Mesenchymal stem cell (in vitro differentiated cells and primary cell): ENCODE measurements at regions not wholly inside any gene's neighbourhood (a gene's known extent, or its start where the extent isn't known, plus 50 kb on each side); places are given as distances from the start of the nearest gene placed in this dataset.

Experiments used
- DNase-seq: peaks from one replicate; pipeline ENCODE4 v3.0.0-alpha.2; 2013
- H2AFZ ChIP-seq: one replicate; pipeline ENCODE4 v1.6.1; 2013; ENCODE audit warnings: low read depth, mild to moderate bottlenecking, control low read depth, inconsistent platforms, low read length, moderate library complexity
- H2AK5ac ChIP-seq: 2 replicates; pipeline ENCODE4 v1.6.1; 2013; ENCODE audit warnings: low read length, moderate library complexity, mild to moderate bottlenecking, inconsistent platforms; ENCODE audit not compliant: severe bottlenecking
- H2BK120ac ChIP-seq: one replicate; pipeline ENCODE4 v1.6.1; 2013; ENCODE audit warnings: low read depth, mild to moderate bottlenecking, inconsistent platforms, low read length, moderate library complexity
- H2BK12ac ChIP-seq, 2 experiments: one replicate each; pipeline ENCODE4 v1.6.1; 2013; ENCODE audit warnings: inconsistent platforms in 2 of 2, low read length in 2 of 2, mild to moderate bottlenecking in 2 of 2, moderate library complexity in 2 of 2, control low read depth in 1 of 2
- H2BK15ac ChIP-seq: one replicate; pipeline ENCODE4 v1.6.1; 2013; ENCODE audit warnings: mild to moderate bottlenecking, low read depth, inconsistent platforms; ENCODE audit not compliant: poor library complexity, severe bottlenecking
- H2BK5ac ChIP-seq: 2 replicates; pipeline ENCODE4 v1.6.1; 2013; ENCODE audit warnings: low read depth, mild to moderate bottlenecking, low read length, control low read depth, inconsistent platforms; ENCODE audit not compliant: poor library complexity, severe bottlenecking
- H3K14ac ChIP-seq, 2 experiments: one replicate each; pipeline ENCODE4 v1.6.1; 2013; ENCODE audit warnings: inconsistent platforms in 2 of 2, low read length in 2 of 2, control low read depth in 1 of 2, mild to moderate bottlenecking in 1 of 2, moderate library complexity in 1 of 2
- H3K18ac ChIP-seq, 2 experiments: one replicate each; pipeline ENCODE4 v1.6.1; 2013; ENCODE audit warnings: inconsistent platforms in 2 of 2, low read length in 2 of 2, control low read depth in 1 of 2, low read depth in 1 of 2, mild to moderate bottlenecking in 1 of 2
- H3K23ac ChIP-seq, 2 experiments: one replicate each; pipeline ENCODE4 v1.6.1; 2013; ENCODE audit warnings: inconsistent platforms in 2 of 2, low read length in 2 of 2, mild to moderate bottlenecking in 2 of 2, moderate library complexity in 2 of 2, control low read depth in 1 of 2
- H3K27ac ChIP-seq: 2 replicates; pipeline ENCODE4 v1.5.1; 2013; ENCODE audit warnings: mild to moderate bottlenecking, moderate library complexity, low read length, control low read depth, inconsistent platforms; ENCODE audit not compliant: poor library complexity, severe bottlenecking
- H3K27me3 ChIP-seq, 2 experiments: 2 replicates each; pipeline versions ENCODE4 v1.6.1 to v1.7.0; 2013; ENCODE audit warnings: low read length in 2 of 2, mild to moderate bottlenecking in 2 of 2, moderate library complexity in 2 of 2, control low read depth in 1 of 2, inconsistent platforms in 1 of 2; ENCODE audit not compliant: control insufficient read depth in 1 of 2, insufficient read depth in 1 of 2
- H3K36me3 ChIP-seq, 2 experiments: 2 replicates each; pipeline versions ENCODE4 v1.6.1 to v1.7.0; 2013; ENCODE audit warnings: low read length in 2 of 2, control low read depth in 1 of 2, inconsistent platforms in 1 of 2, low read depth in 1 of 2, mild to moderate bottlenecking in 1 of 2; ENCODE audit not compliant: insufficient read depth in 2 of 2, control insufficient read depth in 1 of 2
- H3K4ac ChIP-seq, 2 experiments: one replicate each; pipeline ENCODE4 v1.6.1; 2013; ENCODE audit warnings: inconsistent platforms in 2 of 2, low read length in 2 of 2, mild to moderate bottlenecking in 2 of 2, moderate library complexity in 2 of 2, control low read depth in 1 of 2, low read depth in 1 of 2
- H3K4me1 ChIP-seq: 2 replicates; pipeline ENCODE4 v1.6.1; 2013; ENCODE audit warnings: low read depth, low read length, control low read depth; ENCODE audit not compliant: control insufficient read depth, insufficient read depth
- H3K4me2 ChIP-seq: 2 replicates; pipeline ENCODE4 v1.6.1; 2013; ENCODE audit warnings: low read length, mild to moderate bottlenecking, inconsistent platforms; ENCODE audit not compliant: poor library complexity, severe bottlenecking
- H3K4me3 ChIP-seq, 2 experiments: 2 replicates each; pipeline versions ENCODE4 v1.5.1 to v1.7.0; 2013; ENCODE audit warnings: low read length in 2 of 2, mild to moderate bottlenecking in 2 of 2, control low read depth in 1 of 2, low read depth in 1 of 2; ENCODE audit not compliant: insufficient read depth in 1 of 2
- H3K79me1 ChIP-seq: replicated peaks from 2 replicates; pipeline ENCODE4 v1.6.1; 2013; ENCODE audit warnings: mild to moderate bottlenecking, control low read depth, low read length, inconsistent platforms; ENCODE audit not compliant: poor library complexity, severe bottlenecking
- H3K9ac ChIP-seq: 2 replicates; pipeline ENCODE4 v1.7.0; 2013; ENCODE audit warnings: mild to moderate bottlenecking, low read length, moderate library complexity
- H3K9me3 ChIP-seq: 2 replicates; pipeline ENCODE4 v1.7.0; 2013; ENCODE audit warnings: mild to moderate bottlenecking, low read length; ENCODE audit not compliant: control insufficient read depth
- H4K8ac ChIP-seq: one replicate; pipeline ENCODE4 v1.6.1; 2013; ENCODE audit warnings: inconsistent platforms, mild to moderate bottlenecking, low read length, moderate library complexity
- H4K91ac ChIP-seq: one replicate; pipeline ENCODE4 v1.6.1; 2013; ENCODE audit warnings: mild to moderate bottlenecking, low read length, inconsistent platforms
- WGBS: methylation state at CpG from one replicate; pipeline ENCODE4 v1.1.7; 2013; ENCODE audit warnings: mixed read lengths; 5-methylcytosine and 5-hydroxymethylcytosine counted together

DNA sequence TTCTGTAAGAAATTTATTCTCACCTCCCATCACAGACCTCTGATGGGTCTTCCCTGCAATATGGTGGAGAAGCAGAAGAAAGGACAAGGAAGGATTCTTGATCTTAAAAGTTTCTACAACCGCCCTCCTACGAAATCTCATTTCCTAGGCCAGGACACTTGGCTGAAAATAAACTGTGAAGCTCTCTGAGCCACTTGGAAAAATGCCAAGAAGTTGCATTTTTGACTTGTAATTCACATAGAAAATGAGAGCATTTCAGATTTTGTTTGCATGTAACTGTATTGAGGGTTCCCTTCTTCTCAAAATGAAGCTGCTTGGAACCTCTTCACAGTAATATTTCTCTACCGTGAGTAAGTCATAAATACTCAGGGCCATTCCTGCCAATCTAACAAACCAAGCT is 458.3 kb upstream of the SLC14A2 start:
- H2AK5ac ChIP-seq, result no peak overlapping the region
- no peak overlapping the region for H3K23ac ChIP-seq
- H3K27me3 ChIP-seq, result no peaks in the 10 kb centered on the region
- H3K14ac ChIP-seq, result no peak overlapping the region
- H3K4me1 ChIP-seq, result no peaks in the 10 kb centered on the region
- no peak overlapping the region for H2BK5ac ChIP-seq
- H3K79me1 ChIP-seq, result no peaks in the 10 kb centered on the region
- H4K91ac ChIP-seq, result no peak overlapping the region
- H3K27ac ChIP-seq, result no peak overlapping the region
- no peak overlapping the region for H2BK12ac ChIP-seq
- no peak overlapping the region for H3K4me3 ChIP-seq
- H2BK15ac ChIP-seq, result no peak overlapping the region
- no peak overlapping the region for H3K18ac ChIP-seq
- no peak overlapping the region for H3K4me2 ChIP-seq
- whole genome bisulfite sequencing, result 84% methylated on average over 3 of the region's 3 CpGs
- DNase-seq, result peak; percentile 28
- H2BK120ac ChIP-seq, result no peak overlapping the region
- no peaks in the 10 kb centered on the region for H3K36me3 ChIP-seq
- H4K8ac ChIP-seq, result no peak overlapping the region
- H3K9ac ChIP-seq, result no peak overlapping the region
- H3K9me3 ChIP-seq, result no peaks in the 10 kb centered on the region
- no peak overlapping the region for H3K4ac ChIP-seq
- H2AFZ ChIP-seq, result no peak overlapping the region

- Histone ChIP-seq H2BK12ac (no peak overlapping the region), H2AFZ (no peak overlapping the region), H3K4me2 (no peak overlapping the region), H2BK120ac (no peak overlapping the region), H3K79me1 (no peaks in the 10 kb centered on the region), H3K18ac (no peak overlapping the region), H3K27me3 (no peaks in the 10 kb centered on the region), H4K8ac (no peak overlapping the region), H3K4ac (no peak overlapping the region), H3K14ac (no peak overlapping the region), H4K91ac (no peak overlapping the region), H3K4me1 (no peaks in the 10 kb centered on the region), H2AK5ac (no peak overlapping the region), H2BK15ac (no peak overlapping the region), H3K36me3 (no peaks in the 10 kb centered on the region), H3K23ac (no peak overlapping the region), H3K27ac (no peak overlapping the region), H3K9me3 (no peaks in the 10 kb centered on the region), H2BK5ac (no peak overlapping the region), H3K9ac (no peak overlapping the region), H3K4me3 (no peak overlapping the region)
- no peak for DNase-seq
- 91% methylated on average over 1 of the region's 1 CpG for WGBS
Observed at GRCh38 chr18:45157576-45157975, 457.7 kb upstream of the SLC14A2 start.

GRCh38 chr18:45161850-45162249 is 453.4 kb upstream of the SLC14A2 start:
- Histone ChIP-seq H3K9me3 (no peaks in the 10 kb centered on the region), H2AK5ac (no peak overlapping the region), H3K14ac (no peak overlapping the region), H3K4ac (no peak overlapping the region), H4K8ac (no peak overlapping the region), H3K18ac (no peak overlapping the region), H2BK120ac (no peak overlapping the region), H3K4me1 (peaks cover 2% of the 10 kb centered on the region), H2AFZ (no peak overlapping the region), H3K4me2 (no peak overlapping the region), H3K9ac (no peak overlapping the region), H3K23ac (no peak overlapping the region), H3K27me3 (no peaks in the 10 kb centered on the region), H3K27ac (no peak overlapping the region), H4K91ac (no peak overlapping the region), H2BK5ac (no peak overlapping the region), H2BK12ac (no peak overlapping the region), H3K36me3 (no peaks in the 10 kb centered on the region), H3K79me1 (no peaks in the 10 kb centered on the region), H3K4me3 (no peak overlapping the region), H2BK15ac (no peak overlapping the region)
- DNase-seq, result no peak
- WGBS, result 81% methylated on average over 6 of the region's 6 CpGs

GRCh38 chr18:45163871-45164270 is 451.4 kb upstream of the SLC14A2 start:
- peaks cover 4% of the 10 kb centered on the region for H3K4me1 ChIP-seq
- H3K9me3 ChIP-seq, result no peaks in the 10 kb centered on the region
- no peak overlapping the region for H4K8ac ChIP-seq
- no peak overlapping the region for H3K4me3 ChIP-seq
- no peak overlapping the region for H3K14ac ChIP-seq
- H3K4me2 ChIP-seq, result no peak overlapping the region
- H3K9ac ChIP-seq, result no peak overlapping the region
- no peaks in the 10 kb centered on the region for H3K36me3 ChIP-seq
- no peak overlapping the region for H3K23ac ChIP-seq
- no CpG with 5 or more reads among the region's 2 CpGs for WGBS
- no peak overlapping the region for H3K27ac ChIP-seq
- no peak overlapping the region for H2AFZ ChIP-seq
- no peak overlapping the region for H2BK5ac ChIP-seq
- no peaks in the 10 kb centered on the region for H3K79me1 ChIP-seq
- H3K4ac ChIP-seq, result no peak overlapping the region
- H3K27me3 ChIP-seq, result no peaks in the 10 kb centered on the region
- H2BK12ac ChIP-seq, result no peak overlapping the region
- no peak for DNase-seq
- H2BK15ac ChIP-seq, result no peak overlapping the region
- no peak overlapping the region for H2BK120ac ChIP-seq
- H4K91ac ChIP-seq, result no peak overlapping the region
- H2AK5ac ChIP-seq, result no peak overlapping the region
- no peak overlapping the region for H3K18ac ChIP-seq
